ENCODE measurements at regions not wholly inside any gene's neighbourhood (a gene's known extent, or its start where the extent isn't known, plus 50 kb on each side); places are given as distances from the start of the nearest gene placed in this dataset.

DNA sequence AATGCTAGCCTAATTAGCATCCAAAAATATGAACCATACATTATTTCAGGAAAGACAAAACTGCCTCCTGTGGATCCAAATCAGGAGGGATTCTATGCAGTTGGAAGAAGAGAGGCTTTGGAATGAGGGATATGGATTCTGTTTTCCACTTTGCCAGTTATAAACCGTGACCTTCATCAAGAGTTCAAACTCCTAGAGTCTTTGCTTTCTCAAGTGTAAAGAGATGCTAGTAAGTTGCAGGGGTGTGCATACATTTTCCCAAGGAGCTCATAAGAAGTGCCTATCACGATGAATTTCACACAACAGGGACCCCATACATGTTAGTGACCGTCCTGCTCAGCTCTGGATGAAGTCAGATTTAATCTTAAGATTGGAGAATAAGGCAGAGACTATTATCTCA lies 542.5 kb downstream of the SOX11 start:
- H3K79me1 ChIP-seq (ENCODE audit: insufficient read depth, low read depth, low read length, poor library complexity, severe bottlenecking) = no peaks in the 10 kb centered on the region
- no peak for TF ChIP-seq CTCF (conservative IDR thresholded peaks at IDR 0.05)
- DNase-seq = no peak
- H3K4me3 Mint-ChIP-seq = no peak overlapping the region
- H3K4me1 ChIP-seq (ENCODE audit: insufficient read depth, low read length) = peaks cover 2% of the 10 kb centered on the region; the same call in 1 of the 2 replicates
- H3K9ac ChIP-seq (ENCODE audit: extremely low read depth, insufficient read length, low read length) = no peak overlapping the region
- no peaks in the 10 kb centered on the region for H3K9me3 ChIP-seq (ENCODE audit: control insufficient read depth, low read depth, low read length)
- no peak overlapping the region for H2BK5ac ChIP-seq (ENCODE audit: insufficient read length, low read length)
- no peak overlapping the region for H3K4me2 ChIP-seq (ENCODE audit: insufficient read depth, insufficient read length, low read length)
- no peaks in the 10 kb centered on the region for H3K79me2 ChIP-seq (ENCODE audit: insufficient read depth, low read length)
- no peak overlapping the region for H3K56ac ChIP-seq (ENCODE audit: insufficient read length, low read depth, low read length)
- H2AK5ac ChIP-seq (ENCODE audit: insufficient read length, low read length) = no peak overlapping the region
- H3K23ac ChIP-seq (ENCODE audit: insufficient read length, low read depth, low read length) = no peak overlapping the region
- no peak overlapping the region; a peak in 1 of 7 replicates for H3K27ac Mint-ChIP-seq
- H3K18ac ChIP-seq (ENCODE audit: insufficient read length, low read depth, low read length) = no peak overlapping the region
- H3K27me3 Mint-ChIP-seq (ENCODE audit: low read depth) = no peaks in the 10 kb centered on the region; the same call in 1 of the 2 replicates
- H4K20me1 ChIP-seq (ENCODE audit: control insufficient read depth, insufficient read depth, insufficient read length) = no peaks in the 10 kb centered on the region
- no peak overlapping the region for H2BK20ac ChIP-seq (ENCODE audit: low read depth, low read length, poor library complexity, severe bottlenecking)
- H2BK15ac ChIP-seq (ENCODE audit: low read depth, low read length) = no peak overlapping the region
- H3K23me2 ChIP-seq (ENCODE audit: insufficient read length, low read depth, low read length, poor library complexity, severe bottlenecking) = no peaks in the 10 kb centered on the region
- H2BK120ac ChIP-seq (ENCODE audit: low read depth, low read length, poor library complexity, severe bottlenecking) = no peak overlapping the region
- no CpG with 5 or more reads among the region's 3 CpGs for WGBS (ENCODE audit: extremely low coverage, insufficient read length, low lambda C conversion rate)
- no peak overlapping the region for H4K8ac ChIP-seq (replicated peaks; ENCODE audit: insufficient read length, low read depth, low read length)
- no peak overlapping the region for H2BK12ac ChIP-seq (ENCODE audit: insufficient read length, low read depth, low read length)
- no peak overlapping the region for H2AFZ ChIP-seq (ENCODE audit: low read length)
- H3T11ph ChIP-seq (ENCODE audit: low read length) = no peak overlapping the region
- no peak overlapping the region for H4K91ac ChIP-seq (ENCODE audit: insufficient read length, low read depth, low read length)
- H3K4ac ChIP-seq (ENCODE audit: low read depth, low read length) = no peak overlapping the region
- H3K4me1 Mint-ChIP-seq = peaks cover 4 to 5% of the 10 kb centered on the region in 2 experiments; a peak in 2 of 4 replicates
- no peak overlapping the region for H4K5ac ChIP-seq (ENCODE audit: insufficient read length, low read depth, low read length)
- peaks cover 7 to 13% of the 10 kb centered on the region in 2 experiments for H3K9me3 Mint-ChIP-seq
- no peak overlapping the region for H3K27ac ChIP-seq (ENCODE audit: insufficient read length, low read depth, low read length)
- no peaks in the 10 kb centered on the region for H3K27me3 ChIP-seq (ENCODE audit: insufficient read depth, low read length)
- H3K14ac ChIP-seq (ENCODE audit: insufficient read depth, low read length) = no peak overlapping the region
- peaks cover 0 to 2% (median 1%) of the 10 kb centered on the region in 3 experiments; a peak in 4 of 7 replicates for H3K36me3 Mint-ChIP-seq (ENCODE audit: insufficient read depth in 1 of 3, low read depth in 3 of 3)

All from H9 (cell line).